ENCODE measurements at regions not wholly inside any gene's neighbourhood (a gene's known extent, or its start where the extent isn't known, plus 50 kb on each side); places are given as distances from the start of the nearest gene placed in this dataset.

- no peak for DNase-seq
Observed at GRCh38 chr4:183763990-183764754, 105.1 kb downstream of the TRAPPC11 start.

- DNase-seq, result peak; percentile 73
Observed at GRCh38 chr4:183765251-183765911, 106.3 kb downstream of the TRAPPC11 start.

GRCh38 chr4:183766140-183766539 is 107.0 kb downstream of the TRAPPC11 start:
- no peak for DNase-seq

- DNase-seq, result no peak
Observed at GRCh38 chr4:183770906-183771305, 111.8 kb downstream of the TRAPPC11 start.

- no peak for DNase-seq
Observed at GRCh38 chr4:183772361-183772760, 113.3 kb downstream of the TRAPPC11 start.

GRCh38 chr4:183773790-183774189 is 114.7 kb downstream of the TRAPPC11 start:
- no peak for DNase-seq

GRCh38 chr4:183783306-183783705 is 121.8 kb upstream of the STOX2 start:
- DNase-seq, result no peak

- DNase-seq, result peak; percentile 50
Observed at GRCh38 chr4:183783991-183784553, 121.0 kb upstream of the STOX2 start.

GRCh38 chr4:183788308-183788905 is 116.7 kb upstream of the STOX2 start:
- DNase-seq, result no peak

GRCh38 chr4:183789657-183790056 is 115.5 kb upstream of the STOX2 start:
- no peak for DNase-seq

- no peak for DNase-seq
Observed at GRCh38 chr4:183790661-183791060, 114.4 kb upstream of the STOX2 start.

- peak; percentile 51 for DNase-seq
Observed at GRCh38 chr4:183797011-183797444, 108.1 kb upstream of the STOX2 start.

GRCh38 chr4:183797445-183798300 is 107.4 kb upstream of the STOX2 start:
- peak; percentile 68 for DNase-seq

- no peak for DNase-seq
Observed at GRCh38 chr4:183798301-183799253, 106.5 kb upstream of the STOX2 start.

- no peak for DNase-seq
Observed at GRCh38 chr4:183801457-183802165, 103.5 kb upstream of the STOX2 start.

- no peak for DNase-seq
Observed at GRCh38 chr4:183806341-183806740, 98.8 kb upstream of the STOX2 start.

GRCh38 chr4:183807420-183808096 is 97.5 kb upstream of the STOX2 start:
- DNase-seq, result no peak

GRCh38 chr4:183808097-183808456 is 97.0 kb upstream of the STOX2 start:
- no peak for DNase-seq

- no peak for DNase-seq
Observed at GRCh38 chr4:183812567-183812966, 92.5 kb upstream of the STOX2 start.

- no peak for DNase-seq
Observed at GRCh38 chr4:183814461-183814860, 90.6 kb upstream of the STOX2 start.
